Tibial nerve (tissue), 4 donors: ENCODE measurements at regions not wholly inside any gene's neighbourhood (a gene's known extent, or its start where the extent isn't known, plus 50 kb on each side); places are given as distances from the start of the nearest gene placed in this dataset.

ENCODE experiments used
- DNase-seq, 2 donors: peaks; one replicate each; pipeline ENCODE4 v3.0.0-alpha.2; 2019; ENCODE audit warnings: low spot score in 2 of 2
- H3K27ac ChIP-seq, 4 donors: fragments of 200-600 bp; sonication (generic) in 3 of 4; one replicate each; pipeline ENCODE4 v1.5.1; 2017 to 2019; ENCODE audit warnings: mild to moderate bottlenecking in 1 of 4
- H3K27me3 ChIP-seq, 2 donors: fragments of 200-600 bp; sonication (generic) in 1 of 2; one replicate each; pipeline versions ENCODE4 v1.5.1 to v1.6.0; 2017 to 2019
- H3K36me3 ChIP-seq, 3 donors: fragments of 200-600 bp; sonication (generic); one replicate each; pipeline ENCODE4 v1.5.1; 2018 to 2019
- H3K4me1 ChIP-seq, 4 donors: fragments of 200-600 bp; sonication (generic) in 3 of 4; one replicate each; pipeline ENCODE4 v1.5.1; 2017 to 2019
- H3K4me3 ChIP-seq, 4 donors: fragments of 200-600 bp; sonication (generic) in 3 of 4; one replicate each; pipeline ENCODE4 v1.5.1; 2017 to 2019; ENCODE audit warnings: mild to moderate bottlenecking in 1 of 4, moderate library complexity in 1 of 4
- H3K9me3 ChIP-seq, 4 donors: fragments of 200-600 bp; sonication (generic) in 3 of 4; one replicate each; pipeline ENCODE4 v1.5.1; 2017 to 2019
- CTCF ChIP-seq, 5 experiments: fragments of 200-600 bp in 3 of 5; fragments of 450-650 bp in 2 of 5; sonication (generic) in 3 of 5; IDR thresholded peaks; one replicate each; pipeline ENCODE4 v1.5.1; 2016 to 2019; ENCODE audit warnings: antibody characterized with exemption in 5 of 5, mild to moderate bottlenecking in 3 of 5, moderate library complexity in 2 of 5
- EP300 ChIP-seq, 2 donors: sonication (generic); formaldehyde crosslinking; IDR thresholded peaks; one replicate each; pipeline ENCODE4 v1.6.1; 2017; ENCODE audit warnings: antibody characterized with exemption in 2 of 2, mild to moderate bottlenecking in 1 of 2
- POLR2A ChIP-seq, 2 donors: fragments of 450-650 bp; IDR thresholded peaks; one replicate each; pipeline ENCODE4 v1.6.1; 2017; ENCODE audit warnings: antibody characterized with exemption in 2 of 2, mild to moderate bottlenecking in 2 of 2, moderate library complexity in 2 of 2
- WGBS, 2 donors: methylation state at CpG; one replicate each; pipeline ENCODE4 v1.1.5; 2018; 5-methylcytosine and 5-hydroxymethylcytosine counted together

GRCh38 chr11:134822897-134823296 lies 410.9 kb upstream of the B3GAT1 start:
- no peaks in the 10 kb centered on the region for H3K27me3 ChIP-seq
- no peaks in the 10 kb centered on the region for H3K9me3 ChIP-seq
- no peak for DNase-seq
- H3K4me3 ChIP-seq, result no peak overlapping the region
- no peak for TF ChIP-seq EP300 (IDR thresholded peaks at IDR 0.05)
- no peak for TF ChIP-seq CTCF (IDR thresholded peaks at IDR 0.05)
- TF ChIP-seq POLR2A (IDR thresholded peaks at IDR 0.05), result no peak
- no peak overlapping the region for H3K27ac ChIP-seq
- H3K4me1 ChIP-seq, result no peaks in the 10 kb centered on the region
- no peaks in the 10 kb centered on the region for H3K36me3 ChIP-seq
- WGBS, 2 donors, result 43 to 60% methylated on average over 8 of the region's 8 CpGs

GRCh38 chr11:134821422-134821821 lies 409.4 kb upstream of the B3GAT1 start:
- TF ChIP-seq EP300 (IDR thresholded peaks at IDR 0.05), result no peak
- no peak for TF ChIP-seq CTCF (IDR thresholded peaks at IDR 0.05)
- no peak for TF ChIP-seq POLR2A (IDR thresholded peaks at IDR 0.05)
- H3K27ac ChIP-seq, result no peak overlapping the region
- no peaks in the 10 kb centered on the region for H3K27me3 ChIP-seq
- H3K36me3 ChIP-seq, result no peaks in the 10 kb centered on the region
- no peaks in the 10 kb centered on the region for H3K9me3 ChIP-seq
- H3K4me3 ChIP-seq, result no peak overlapping the region
- H3K4me1 ChIP-seq, result no peaks in the 10 kb centered on the region
- DNase-seq, result no peak
- 56 to 65% methylated on average over 4 of the region's 4 CpGs for WGBS, 2 donors

- WGBS, 2 donors, result 24 to 25% methylated on average over 7 of the region's 7 CpGs
Observed at GRCh38 chr11:134819041-134819440, 407.0 kb upstream of the B3GAT1 start.

DNA sequence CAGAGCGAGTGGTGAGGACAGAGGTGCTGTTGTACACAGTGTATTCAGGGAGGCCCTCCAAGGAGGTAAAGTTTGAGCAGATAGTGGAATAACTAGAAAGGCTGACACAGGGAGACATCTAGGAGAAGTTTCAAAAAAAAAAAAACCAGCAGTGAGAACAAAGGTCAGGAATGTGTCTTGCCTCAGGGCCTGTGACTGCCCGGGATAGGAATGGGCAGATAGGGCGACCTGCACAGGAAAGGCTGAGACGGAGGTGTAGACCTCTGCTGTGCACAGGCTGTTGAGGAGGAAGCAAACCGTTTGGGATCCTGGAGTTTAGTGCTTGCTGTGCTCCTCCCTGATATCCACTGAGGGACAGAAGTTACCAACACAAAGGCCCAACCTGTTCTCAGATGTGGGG lies 406.5 kb upstream of the B3GAT1 start:
- no peaks in the 10 kb centered on the region for H3K27me3 ChIP-seq
- no peaks in the 10 kb centered on the region for H3K9me3 ChIP-seq
- no peaks in the 10 kb centered on the region for H3K36me3 ChIP-seq
- TF ChIP-seq EP300 (IDR thresholded peaks at IDR 0.05), result no peak
- no peak for TF ChIP-seq POLR2A (IDR thresholded peaks at IDR 0.05)
- no peak for TF ChIP-seq CTCF (IDR thresholded peaks at IDR 0.05)
- H3K4me1 ChIP-seq, result no peaks in the 10 kb centered on the region
- 45 to 48% methylated on average over 5 of the region's 5 CpGs for WGBS, 2 donors
- H3K27ac ChIP-seq, result no peak overlapping the region
- DNase-seq, result no peak
- no peak overlapping the region for H3K4me3 ChIP-seq

More at GRCh38 chr11:134819041-134819440, 407.0 kb upstream of the B3GAT1 start:
- no peaks in the 10 kb centered on the region for H3K9me3 ChIP-seq
- TF ChIP-seq POLR2A (IDR thresholded peaks at IDR 0.05), result no peak
- no peak for TF ChIP-seq EP300 (IDR thresholded peaks at IDR 0.05)
- TF ChIP-seq CTCF (IDR thresholded peaks at IDR 0.05), result no peak
- DNase-seq, result no peak
- H3K4me3 ChIP-seq, result no peak overlapping the region
- no peaks in the 10 kb centered on the region for H3K27me3 ChIP-seq
- no peak overlapping the region for H3K27ac ChIP-seq
- H3K36me3 ChIP-seq, result no peaks in the 10 kb centered on the region
- no peaks in the 10 kb centered on the region for H3K4me1 ChIP-seq

GRCh38 chr11:134815404-134815803 lies 403.4 kb upstream of the B3GAT1 start:
- no peak for DNase-seq
- Histone ChIP-seq H3K4me1 (no peaks in the 10 kb centered on the region), H3K36me3 (no peaks in the 10 kb centered on the region), H3K9me3 (no peaks in the 10 kb centered on the region), H3K27me3 (no peaks in the 10 kb centered on the region), H3K27ac (no peak overlapping the region), H3K4me3 (no peak overlapping the region)
- TF ChIP-seq EP300 (IDR thresholded peaks at IDR 0.05) (no peak), POLR2A (IDR thresholded peaks at IDR 0.05) (no peak), CTCF (IDR thresholded peaks at IDR 0.05) (no peak)
- WGBS, 2 donors, result 85 to 94% methylated on average over 2 of the region's 2 CpGs
